GM12878 (cell line): ENCODE measurements at regions not wholly inside any gene's neighbourhood (a gene's known extent, or its start where the extent isn't known, plus 50 kb on each side); places are given as distances from the start of the nearest gene placed in this dataset.

ENCODE experiments used
- CEBPB ChIP-seq, 2 experiments: fragments of 150-350 bp in 1 of 2; IDR thresholded peaks; 2 replicates each; pipeline ENCODE4 v1.6.1; 2012 to 2014; ENCODE audit warnings: low read depth in 2 of 2, low read length in 2 of 2, borderline replicate concordance in 1 of 2, inconsistent platforms in 1 of 2
- E2F4 ChIP-seq: IDR thresholded peaks from 2 replicates; pipeline ENCODE4 v1.6.1; 2012; ENCODE audit warnings: low read depth, low read length, improper control_type of control experiment
- NR2C2 ChIP-seq: IDR thresholded peaks from 2 replicates; pipeline ENCODE4 v1.6.1; 2011; ENCODE audit warnings: borderline replicate concordance, low read depth; ENCODE audit not compliant: control insufficient read depth, insufficient read length
- PAX8 ChIP-seq: fragments of 450-650 bp; IDR thresholded peaks from 2 replicates; pipeline ENCODE4 v1.6.1; 2017; ENCODE audit warnings: mild to moderate bottlenecking, moderate library complexity
- PML ChIP-seq: IDR thresholded peaks from 2 replicates; pipeline ENCODE4 v1.6.1; 2012; ENCODE audit warnings: low read length, inconsistent platforms
- RAD51 ChIP-seq: fragments of 450-650 bp; IDR thresholded peaks from 2 replicates; pipeline ENCODE4 v1.6.1; 2016; ENCODE audit warnings: moderate library complexity, mild to moderate bottlenecking, inconsistent platforms
- RB1 ChIP-seq: fragments of 450-650 bp; formaldehyde crosslinking; IDR thresholded peaks from 2 replicates; pipeline ENCODE4 v1.6.1; 2017; ENCODE audit warnings: mild to moderate bottlenecking, borderline replicate concordance
- SUZ12 ChIP-seq: fragments of 200-600 bp; sonication (generic); IDR thresholded peaks from one replicate; pipeline ENCODE4 v1.6.1; 2018; ENCODE audit warnings: antibody characterized with exemption, mild to moderate bottlenecking; ENCODE audit not compliant: unreplicated experiment
- TF ChIP-seq, protein P1 (sequence below): fragments of 450-650 bp; IDR thresholded peaks from 2 replicates; pipeline ENCODE4 v1.6.1; 2016; ENCODE audit warnings: mild to moderate bottlenecking, moderate library complexity, borderline replicate concordance
- TF ChIP-seq, protein P2 (sequence below): fragments of 450-650 bp; IDR thresholded peaks from 2 replicates; pipeline ENCODE4 v1.6.1; 2017; ENCODE audit warnings: borderline replicate concordance

- TF ChIP-seq, protein P1, sequence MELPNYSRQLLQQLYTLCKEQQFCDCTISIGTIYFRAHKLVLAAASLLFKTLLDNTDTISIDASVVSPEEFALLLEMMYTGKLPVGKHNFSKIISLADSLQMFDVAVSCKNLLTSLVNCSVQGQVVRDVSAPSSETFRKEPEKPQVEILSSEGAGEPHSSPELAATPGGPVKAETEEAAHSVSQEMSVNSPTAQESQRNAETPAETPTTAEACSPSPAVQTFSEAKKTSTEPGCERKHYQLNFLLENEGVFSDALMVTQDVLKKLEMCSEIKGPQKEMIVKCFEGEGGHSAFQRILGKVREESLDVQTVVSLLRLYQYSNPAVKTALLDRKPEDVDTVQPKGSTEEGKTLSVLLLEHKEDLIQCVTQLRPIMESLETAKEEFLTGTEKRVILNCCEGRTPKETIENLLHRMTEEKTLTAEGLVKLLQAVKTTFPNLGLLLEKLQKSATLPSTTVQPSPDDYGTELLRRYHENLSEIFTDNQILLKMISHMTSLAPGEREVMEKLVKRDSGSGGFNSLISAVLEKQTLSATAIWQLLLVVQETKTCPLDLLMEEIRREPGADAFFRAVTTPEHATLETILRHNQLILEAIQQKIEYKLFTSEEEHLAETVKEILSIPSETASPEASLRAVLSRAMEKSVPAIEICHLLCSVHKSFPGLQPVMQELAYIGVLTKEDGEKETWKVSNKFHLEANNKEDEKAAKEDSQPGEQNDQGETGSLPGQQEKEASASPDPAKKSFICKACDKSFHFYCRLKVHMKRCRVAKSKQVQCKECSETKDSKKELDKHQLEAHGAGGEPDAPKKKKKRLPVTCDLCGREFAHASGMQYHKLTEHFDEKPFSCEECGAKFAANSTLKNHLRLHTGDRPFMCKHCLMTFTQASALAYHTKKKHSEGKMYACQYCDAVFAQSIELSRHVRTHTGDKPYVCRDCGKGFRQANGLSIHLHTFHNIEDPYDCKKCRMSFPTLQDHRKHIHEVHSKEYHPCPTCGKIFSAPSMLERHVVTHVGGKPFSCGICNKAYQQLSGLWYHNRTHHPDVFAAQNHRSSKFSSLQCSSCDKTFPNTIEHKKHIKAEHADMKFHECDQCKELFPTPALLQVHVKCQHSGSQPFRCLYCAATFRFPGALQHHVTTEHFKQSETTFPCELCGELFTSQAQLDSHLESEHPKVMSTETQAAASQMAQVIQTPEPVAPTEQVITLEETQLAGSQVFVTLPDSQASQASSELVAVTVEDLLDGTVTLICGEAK = no peak
- TF ChIP-seq CEBPB (IDR thresholded peaks at IDR 0.05; ENCODE audit: borderline replicate concordance in 1 of 2, low read depth in 2 of 2, low read length in 2 of 2) (no peak), RAD51 (no peak), PML (no peak), SUZ12 (no peak), PAX8 (no peak), RB1 (no peak), E2F4 (no peak), NR2C2 (no peak)
- TF ChIP-seq, protein P2, sequence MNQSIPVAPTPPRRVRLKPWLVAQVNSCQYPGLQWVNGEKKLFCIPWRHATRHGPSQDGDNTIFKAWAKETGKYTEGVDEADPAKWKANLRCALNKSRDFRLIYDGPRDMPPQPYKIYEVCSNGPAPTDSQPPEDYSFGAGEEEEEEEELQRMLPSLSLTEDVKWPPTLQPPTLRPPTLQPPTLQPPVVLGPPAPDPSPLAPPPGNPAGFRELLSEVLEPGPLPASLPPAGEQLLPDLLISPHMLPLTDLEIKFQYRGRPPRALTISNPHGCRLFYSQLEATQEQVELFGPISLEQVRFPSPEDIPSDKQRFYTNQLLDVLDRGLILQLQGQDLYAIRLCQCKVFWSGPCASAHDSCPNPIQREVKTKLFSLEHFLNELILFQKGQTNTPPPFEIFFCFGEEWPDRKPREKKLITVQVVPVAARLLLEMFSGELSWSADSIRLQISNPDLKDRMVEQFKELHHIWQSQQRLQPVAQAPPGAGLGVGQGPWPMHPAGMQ = no peak
Measured at GRCh38 chr14:34173916-34174315, 223.0 kb upstream of the EGLN3 start (continued).
